Esophagus muscularis mucosa (tissue), 4 donors: ENCODE measurements at regions not wholly inside any gene's neighbourhood (a gene's known extent, or its start where the extent isn't known, plus 50 kb on each side); places are given as distances from the start of the nearest gene placed in this dataset.
A peak's percentile ranks its signal among the peaks of the same experiment; 100 is the strongest.

Experiments
- DNase-seq: peaks from one replicate; pipeline ENCODE4 v3.0.0-alpha.2; 2017; ENCODE audit errors: extremely low spot score
- H3K27ac ChIP-seq, 4 donors: fragments of 200-600 bp; sonication (generic); replicated peaks in 1 of 4; 1 replicate in 3 of 4; 2 replicates in 1 of 4; pipeline ENCODE4 v1.5.1; 2016 to 2019; ENCODE audit warnings: mild to moderate bottlenecking in 1 of 4
- H3K27me3 ChIP-seq, 4 donors: fragments of 200-600 bp; sonication (generic); one replicate each; pipeline versions ENCODE4 v1.5.1 to v1.6.0; 2016 to 2019
- H3K36me3 ChIP-seq, 4 donors: fragments of 200-600 bp; sonication (generic); one replicate each; pipeline ENCODE4 v1.5.1; 2016 to 2019
- H3K4me1 ChIP-seq, 4 donors: fragments of 200-600 bp; sonication (generic); one replicate each; pipeline ENCODE4 v1.5.1; 2016 to 2019
- H3K4me3 ChIP-seq, 4 donors: fragments of 200-600 bp; sonication (generic); 1 replicate in 2 of 4; 2 replicates in 2 of 4; pipeline ENCODE4 v1.5.1; 2016 to 2019; ENCODE audit warnings: mild to moderate bottlenecking in 4 of 4, moderate library complexity in 1 of 4
- H3K9me3 ChIP-seq, 4 donors: fragments of 200-600 bp; sonication (generic); 1 replicate in 3 of 4; 2 replicates in 1 of 4; pipeline ENCODE4 v1.5.1; 2016 to 2019
- EP300 ChIP-seq: sonication (generic); formaldehyde crosslinking; IDR thresholded peaks from one replicate; pipeline ENCODE4 v1.6.1; 2017; ENCODE audit warnings: antibody characterized with exemption
- POLR2A ChIP-seq: fragments of 450-650 bp; IDR thresholded peaks from one replicate; pipeline ENCODE4 v1.6.1; 2017; ENCODE audit warnings: antibody characterized with exemption, moderate library complexity, mild to moderate bottlenecking, low read depth
- POLR2AphosphoS5 ChIP-seq, 2 donors: sonication (generic); formaldehyde crosslinking; IDR thresholded peaks; one replicate each; pipeline ENCODE4 v1.6.1; 2017; ENCODE audit warnings: antibody characterized with exemption in 2 of 2
- WGBS: methylation state at CpG from one replicate; pipeline ENCODE4 v1.1.5; 2018; 5-methylcytosine and 5-hydroxymethylcytosine counted together
- intact Hi-C: fragments of 100-400 bp; cut with DNase I; formaldehyde crosslinking; loops from one replicate; pipeline ENCODE4 v1.15.1; 2023
- TF ChIP-seq, protein P1 (sequence below), 3 experiments: fragments of 200-600 bp in 2 of 3; fragments of 450-650 bp in 1 of 3; sonication (generic) in 2 of 3; IDR thresholded peaks; one replicate each; pipeline ENCODE4 v1.5.1; 2017 to 2019; ENCODE audit warnings: antibody characterized with exemption in 3 of 3, mild to moderate bottlenecking in 2 of 3, moderate library complexity in 1 of 3

DNA sequence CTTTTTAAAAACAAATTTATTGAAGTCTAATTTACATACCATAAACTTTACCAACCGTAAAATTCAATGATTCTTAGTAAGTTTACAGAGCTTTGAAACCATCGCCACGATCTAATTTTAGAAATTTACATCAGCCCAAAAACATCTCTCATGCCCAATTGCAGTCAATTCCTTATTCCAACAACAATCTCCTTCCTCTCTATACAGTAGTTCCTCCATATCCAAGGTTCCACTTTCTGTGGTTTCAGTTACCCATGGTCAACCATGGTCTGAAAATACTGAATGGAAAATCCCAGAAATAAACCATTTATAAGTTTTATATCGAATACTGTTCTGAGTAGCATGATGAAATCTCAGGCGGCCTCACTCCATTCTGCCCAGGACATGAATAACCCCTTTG is 183.4 kb upstream of the ADCY1 start:
- no peak for DNase-seq
- TF ChIP-seq, protein P1, sequence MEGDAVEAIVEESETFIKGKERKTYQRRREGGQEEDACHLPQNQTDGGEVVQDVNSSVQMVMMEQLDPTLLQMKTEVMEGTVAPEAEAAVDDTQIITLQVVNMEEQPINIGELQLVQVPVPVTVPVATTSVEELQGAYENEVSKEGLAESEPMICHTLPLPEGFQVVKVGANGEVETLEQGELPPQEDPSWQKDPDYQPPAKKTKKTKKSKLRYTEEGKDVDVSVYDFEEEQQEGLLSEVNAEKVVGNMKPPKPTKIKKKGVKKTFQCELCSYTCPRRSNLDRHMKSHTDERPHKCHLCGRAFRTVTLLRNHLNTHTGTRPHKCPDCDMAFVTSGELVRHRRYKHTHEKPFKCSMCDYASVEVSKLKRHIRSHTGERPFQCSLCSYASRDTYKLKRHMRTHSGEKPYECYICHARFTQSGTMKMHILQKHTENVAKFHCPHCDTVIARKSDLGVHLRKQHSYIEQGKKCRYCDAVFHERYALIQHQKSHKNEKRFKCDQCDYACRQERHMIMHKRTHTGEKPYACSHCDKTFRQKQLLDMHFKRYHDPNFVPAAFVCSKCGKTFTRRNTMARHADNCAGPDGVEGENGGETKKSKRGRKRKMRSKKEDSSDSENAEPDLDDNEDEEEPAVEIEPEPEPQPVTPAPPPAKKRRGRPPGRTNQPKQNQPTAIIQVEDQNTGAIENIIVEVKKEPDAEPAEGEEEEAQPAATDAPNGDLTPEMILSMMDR (IDR thresholded peaks at IDR 0.05) = no peak
- no peak for TF ChIP-seq POLR2AphosphoS5 (IDR thresholded peaks at IDR 0.05)
- TF ChIP-seq EP300 = no peak
- TF ChIP-seq POLR2A = no peak

DNA sequence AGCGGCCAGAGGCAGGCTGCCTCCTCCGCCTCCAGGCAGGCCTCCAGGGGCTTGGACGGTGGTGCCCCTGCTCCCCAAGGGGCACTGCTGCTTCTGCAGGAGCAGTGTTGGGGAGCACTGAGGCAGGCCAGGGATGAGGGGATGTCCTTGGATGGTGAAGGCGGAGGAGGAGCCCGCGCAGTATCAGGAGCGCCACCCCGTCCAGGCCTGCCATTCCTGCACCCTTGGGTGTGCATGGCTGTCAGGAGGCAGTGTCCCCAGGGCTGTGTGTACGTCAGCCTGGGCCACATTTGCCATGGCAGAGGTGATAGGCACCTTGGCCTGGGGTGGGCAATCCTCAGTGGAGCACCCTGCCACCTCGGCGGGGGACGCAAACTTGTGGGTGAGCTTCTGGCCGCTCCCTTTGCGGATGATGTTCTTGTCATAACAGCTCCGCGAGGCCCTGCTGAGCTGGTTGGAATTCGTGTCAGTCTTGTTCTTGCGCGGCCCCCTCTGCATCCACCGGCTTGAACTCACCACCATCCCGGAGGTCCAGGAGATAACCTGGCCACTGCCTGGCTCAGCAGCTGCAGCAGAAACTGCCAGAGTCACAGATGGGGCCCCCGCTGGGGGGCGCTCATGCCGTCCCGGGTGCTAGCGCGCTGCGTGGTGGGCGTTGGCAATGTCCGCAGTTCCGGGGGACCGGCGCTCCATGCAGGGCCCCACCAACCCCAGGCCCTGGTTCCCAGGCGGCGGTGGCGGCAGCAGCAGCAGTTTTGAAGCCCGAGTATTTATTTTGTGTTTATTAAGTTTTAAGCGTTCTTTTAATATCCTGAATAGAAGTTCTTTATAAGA is 182.3 kb upstream of the ADCY1 start:
- intact Hi-C loops = no loop called here
- TF ChIP-seq, protein P1 (IDR thresholded peaks at IDR 0.05) = no peak
- TF ChIP-seq EP300 (no peak), POLR2AphosphoS5 (IDR thresholded peaks at IDR 0.05) (no peak), POLR2A (no peak)
- peaks cover 0 to 7% (median 4%) of the 10 kb centered on the region in 4 donors for H3K9me3 ChIP-seq
- no peak overlapping the region for H3K4me3 ChIP-seq
- no peak overlapping the region for H3K27ac ChIP-seq
- H3K4me1 ChIP-seq = no peaks in the 10 kb centered on the region
- no peak for DNase-seq
- 80% methylated on average over 23 of the region's 38 CpGs for WGBS
- H3K36me3 ChIP-seq = no peaks in the 10 kb centered on the region
- peaks cover 0 to 7% (median 0%) of the 10 kb centered on the region in 4 donors for H3K27me3 ChIP-seq

More for the DNA sequence above, 183.4 kb upstream of the ADCY1 start:
- Histone ChIP-seq H3K9me3 (peaks cover 0 to 7% (median 4%) of the 10 kb centered on the region in 4 donors), H3K36me3 (no peaks in the 10 kb centered on the region), H3K4me1 (no peaks in the 10 kb centered on the region), H3K27ac (no peak overlapping the region), H3K27me3 (peaks cover 0 to 7% (median 0%) of the 10 kb centered on the region in 4 donors), H3K4me3 (no peak overlapping the region)
- intact Hi-C loops = no loop called here
- WGBS = 82% methylated on average over 5 of the region's 5 CpGs

DNA sequence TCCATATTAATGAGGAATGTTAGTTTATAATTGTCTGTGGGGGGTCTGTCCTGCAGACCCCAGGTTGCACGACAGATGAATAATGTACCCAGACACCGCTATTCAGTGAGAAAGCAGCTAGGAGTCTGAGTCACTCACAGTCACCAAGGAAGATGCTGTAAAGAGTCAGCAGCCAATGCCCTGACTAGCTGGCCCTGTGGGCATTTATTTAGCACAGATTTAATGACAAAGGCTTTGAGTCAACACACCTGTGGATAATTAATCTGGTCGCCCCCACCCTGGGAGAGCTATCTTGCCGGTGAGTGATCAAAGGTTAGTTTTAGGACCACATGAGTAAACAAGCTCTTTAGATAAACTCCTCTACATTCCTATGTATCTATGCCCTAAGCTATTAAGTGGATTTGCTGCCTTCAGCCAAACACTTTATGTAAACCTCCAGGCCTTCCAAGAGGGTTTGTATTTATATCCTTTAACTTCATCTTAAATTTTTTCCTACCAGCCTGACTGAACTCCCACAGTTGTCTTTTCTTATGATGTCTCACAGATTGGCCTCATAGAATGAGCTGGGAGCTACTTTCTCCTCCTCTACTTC is 180.0 kb upstream of the ADCY1 start:
- Histone ChIP-seq H3K36me3 (no peaks in the 10 kb centered on the region), H3K27me3 (peaks cover 0 to 7% (median 0%) of the 10 kb centered on the region in 4 donors), H3K4me3 (no peak overlapping the region), H3K9me3 (peaks cover 0 to 7% (median 4%) of the 10 kb centered on the region in 4 donors), H3K27ac (no peak overlapping the region), H3K4me1 (no peaks in the 10 kb centered on the region)
- 66% methylated on average over 4 of the region's 4 CpGs for WGBS
- DNase-seq = no peak
- intact Hi-C loops = no loop called here
- no peak for TF ChIP-seq POLR2AphosphoS5 (IDR thresholded peaks at IDR 0.05)

DNA sequence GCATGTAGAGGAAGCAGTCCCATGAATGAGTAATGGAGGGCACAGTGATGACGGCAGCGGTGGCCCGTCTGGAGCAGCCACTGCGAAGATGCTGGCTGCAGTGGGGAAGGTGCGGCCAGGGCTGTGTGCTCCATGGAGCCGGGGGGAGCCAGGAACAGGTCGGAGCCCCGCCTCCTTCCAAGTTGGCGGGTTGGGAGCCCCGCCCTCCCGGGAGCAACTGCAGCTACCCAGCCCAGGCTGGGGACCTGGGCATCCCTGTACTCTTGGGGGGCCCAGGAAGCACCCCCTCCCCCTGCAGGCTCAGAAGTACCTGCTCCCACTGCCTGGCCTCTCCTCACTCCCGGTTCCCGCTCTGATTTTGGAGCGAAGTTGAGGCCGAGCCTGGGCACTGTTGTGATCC is 175.1 kb upstream of the ADCY1 start:
- TF ChIP-seq EP300 (no peak), POLR2AphosphoS5 (IDR thresholded peaks at IDR 0.05) (no peak), POLR2A (no peak)
- TF ChIP-seq, protein P1 (IDR thresholded peaks at IDR 0.05) = no peak
- Histone ChIP-seq H3K36me3 (no peaks in the 10 kb centered on the region), H3K4me3 (no peak overlapping the region), H3K27ac (no peak overlapping the region), H3K27me3 (no peaks in the 10 kb centered on the region), H3K9me3 (peaks cover 0 to 13% (median 8%) of the 10 kb centered on the region in 4 donors), H3K4me1 (no peaks in the 10 kb centered on the region)
- 90% methylated on average over 12 of the region's 15 CpGs for WGBS
- no peak for DNase-seq
- intact Hi-C loops = no loop called here

DNA sequence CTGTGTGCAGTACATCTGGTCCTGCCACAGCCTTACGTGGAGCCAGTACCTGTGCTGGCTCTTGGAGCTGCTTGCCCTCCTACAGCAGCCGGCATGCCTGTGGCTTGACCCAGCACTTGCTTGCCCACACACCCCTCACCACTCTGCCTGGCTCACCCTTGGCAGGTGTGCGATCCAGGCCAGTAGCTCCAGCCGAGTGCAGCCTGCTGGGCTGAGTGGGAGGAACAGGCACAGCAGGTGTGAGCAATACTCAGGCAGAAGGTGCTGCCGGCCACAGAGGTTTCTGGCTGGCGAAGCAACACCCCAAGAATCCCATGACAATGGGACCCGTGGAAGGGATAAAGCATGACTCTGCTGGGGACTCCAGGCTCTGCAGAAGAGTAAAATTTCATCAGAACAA is 173.5 kb upstream of the ADCY1 start:
- TF ChIP-seq POLR2A = no peak
- TF ChIP-seq EP300 = no peak
- TF ChIP-seq, protein P1 (IDR thresholded peaks at IDR 0.05) = no peak
- TF ChIP-seq POLR2AphosphoS5 (IDR thresholded peaks at IDR 0.05) = no peak
- Histone ChIP-seq H3K9me3 (peaks cover 0 to 16% (median 7%) of the 10 kb centered on the region in 4 donors), H3K27ac (no peak overlapping the region), H3K36me3 (no peaks in the 10 kb centered on the region), H3K27me3 (no peaks in the 10 kb centered on the region), H3K4me3 (no peak overlapping the region), H3K4me1 (no peaks in the 10 kb centered on the region)
- peak; percentile 88 for DNase-seq
- WGBS = 77% methylated on average over 7 of the region's 7 CpGs
- intact Hi-C loops = no loop called here
